GM19397 (cell line): ENCODE measurements at regions not wholly inside any gene's neighbourhood (a gene's known extent, or its start where the extent isn't known, plus 50 kb on each side); places are given as distances from the start of the nearest gene placed in this dataset.

Experiments used
- ATAC-seq: cut with Tn5 transposase; IDR thresholded peaks from one replicate; pipeline ENCODE4 v1.9.1; 2021; ENCODE audit warnings: mild to moderate bottlenecking, moderate library complexity; ENCODE audit not compliant: unreplicated experiment

GRCh38 chr3:41120460-41120859 is 78.8 kb upstream of the CTNNB1 start:
- ATAC-seq: no peak

GRCh38 chr3:41125258-41125657 is 74.0 kb upstream of the CTNNB1 start:
- ATAC-seq: no peak

GRCh38 chr3:41126472-41126871 is 72.8 kb upstream of the CTNNB1 start:
- ATAC-seq: no peak

GRCh38 chr3:41126961-41127360 is 72.3 kb upstream of the CTNNB1 start:
- no peak for ATAC-seq

- ATAC-seq: no peak
Observed at GRCh38 chr3:41127414-41127813, 71.9 kb upstream of the CTNNB1 start.

GRCh38 chr3:41129731-41130130 is 69.6 kb upstream of the CTNNB1 start:
- ATAC-seq: no peak

GRCh38 chr3:41131224-41131623 is 68.1 kb upstream of the CTNNB1 start:
- no peak for ATAC-seq

- ATAC-seq: no peak
Observed at GRCh38 chr3:41137686-41138111, 61.6 kb upstream of the CTNNB1 start.

- no peak for ATAC-seq
Observed at GRCh38 chr3:41138146-41138545, 61.2 kb upstream of the CTNNB1 start.

- ATAC-seq: no peak
Observed at GRCh38 chr3:41138601-41139000, 60.7 kb upstream of the CTNNB1 start.

GRCh38 chr3:41140242-41140641 is 59.1 kb upstream of the CTNNB1 start:
- no peak for ATAC-seq

- no peak for ATAC-seq
Observed at GRCh38 chr3:41141433-41142167, 57.7 kb upstream of the CTNNB1 start.

GRCh38 chr3:41143421-41144031 is 55.8 kb upstream of the CTNNB1 start:
- no peak for ATAC-seq

GRCh38 chr3:41144631-41145030 is 54.7 kb upstream of the CTNNB1 start:
- no peak for ATAC-seq

- no peak for ATAC-seq
Observed at GRCh38 chr3:41148478-41148877, 50.8 kb upstream of the CTNNB1 start.

- no peak for ATAC-seq
Observed at GRCh38 chr3:41148901-41149300, 50.4 kb upstream of the CTNNB1 start.
